GM12878 (cell line): ENCODE measurements at regions not wholly inside any gene's neighbourhood (a gene's known extent, or its start where the extent isn't known, plus 50 kb on each side); places are given as distances from the start of the nearest gene placed in this dataset.

Experiments used
- EZH2 ChIP-seq: IDR thresholded peaks from 2 replicates; pipeline ENCODE4 v1.6.1; 2012; ENCODE audit warnings: low read depth, mild to moderate bottlenecking, control low read depth, inconsistent platforms, low read length, borderline replicate concordance; ENCODE audit not compliant: control insufficient read depth
- POLR2A ChIP-seq: IDR thresholded peaks from 2 replicates; pipeline ENCODE4 v1.6.1; 2011; ENCODE audit warnings: low read depth, mild to moderate bottlenecking, low read length
- TCF12 ChIP-seq: IDR thresholded peaks from 2 replicates; pipeline ENCODE4 v1.6.1; 2011; ENCODE audit warnings: low read depth, mild to moderate bottlenecking, low read length
- TF ChIP-seq, protein P1 (sequence below), 3 experiments: IDR thresholded peaks in 2 of 3; conservative IDR thresholded peaks in 1 of 3; 2 replicates each; pipeline ENCODE4 v1.5.1; 2011; ENCODE audit warnings: low read depth in 3 of 3, low read length in 3 of 3, mild to moderate bottlenecking in 3 of 3, control low read depth in 2 of 3, moderate library complexity in 2 of 3, inconsistent platforms in 1 of 3, mixed read lengths in 1 of 3; ENCODE audit not compliant: control insufficient read depth in 2 of 3, insufficient read depth in 1 of 3; ENCODE audit errors: extremely low read depth in 1 of 3
- TF ChIP-seq, protein P2 (sequence below): IDR thresholded peaks from 2 replicates; pipeline ENCODE4 v1.6.1; 2011; ENCODE audit warnings: low read depth, mild to moderate bottlenecking, low read length, moderate library complexity, borderline replicate concordance; ENCODE audit errors: extremely low read depth

DNA sequence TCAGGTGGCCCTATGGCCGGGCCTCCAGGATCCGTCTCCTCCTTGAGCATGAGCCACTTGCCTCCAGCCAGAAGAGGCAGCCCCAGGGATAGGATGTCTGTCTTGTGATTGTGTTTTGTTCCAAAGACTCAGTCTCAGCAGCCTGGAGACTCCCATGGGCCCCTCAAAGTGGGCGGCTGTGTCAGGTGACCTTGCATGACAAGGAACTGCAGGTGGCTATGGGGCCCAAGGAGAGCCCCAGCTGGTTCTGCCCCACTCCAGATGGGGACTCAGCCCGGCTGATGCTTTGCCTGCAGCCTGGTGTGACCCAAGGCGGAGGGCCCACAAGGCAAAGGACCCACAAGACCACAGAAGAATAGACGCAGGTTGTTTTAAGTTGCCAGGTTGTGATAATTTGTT, 284.3 kb upstream of the IRX4 start:
- TF ChIP-seq, protein P1, sequence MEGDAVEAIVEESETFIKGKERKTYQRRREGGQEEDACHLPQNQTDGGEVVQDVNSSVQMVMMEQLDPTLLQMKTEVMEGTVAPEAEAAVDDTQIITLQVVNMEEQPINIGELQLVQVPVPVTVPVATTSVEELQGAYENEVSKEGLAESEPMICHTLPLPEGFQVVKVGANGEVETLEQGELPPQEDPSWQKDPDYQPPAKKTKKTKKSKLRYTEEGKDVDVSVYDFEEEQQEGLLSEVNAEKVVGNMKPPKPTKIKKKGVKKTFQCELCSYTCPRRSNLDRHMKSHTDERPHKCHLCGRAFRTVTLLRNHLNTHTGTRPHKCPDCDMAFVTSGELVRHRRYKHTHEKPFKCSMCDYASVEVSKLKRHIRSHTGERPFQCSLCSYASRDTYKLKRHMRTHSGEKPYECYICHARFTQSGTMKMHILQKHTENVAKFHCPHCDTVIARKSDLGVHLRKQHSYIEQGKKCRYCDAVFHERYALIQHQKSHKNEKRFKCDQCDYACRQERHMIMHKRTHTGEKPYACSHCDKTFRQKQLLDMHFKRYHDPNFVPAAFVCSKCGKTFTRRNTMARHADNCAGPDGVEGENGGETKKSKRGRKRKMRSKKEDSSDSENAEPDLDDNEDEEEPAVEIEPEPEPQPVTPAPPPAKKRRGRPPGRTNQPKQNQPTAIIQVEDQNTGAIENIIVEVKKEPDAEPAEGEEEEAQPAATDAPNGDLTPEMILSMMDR (IDR thresholded peaks at IDR 0.05 in 2 of 3, conservative IDR thresholded peaks at IDR 0.05 in 1 of 3; ENCODE audit: control insufficient read depth in 2 of 3, extremely low read depth in 1 of 3, insufficient read depth in 1 of 3, low read depth in 3 of 3, low read length in 3 of 3) = no peak
- TF ChIP-seq TCF12 (no peak), POLR2A (no peak), EZH2 (no peak)
- TF ChIP-seq, protein P2, sequence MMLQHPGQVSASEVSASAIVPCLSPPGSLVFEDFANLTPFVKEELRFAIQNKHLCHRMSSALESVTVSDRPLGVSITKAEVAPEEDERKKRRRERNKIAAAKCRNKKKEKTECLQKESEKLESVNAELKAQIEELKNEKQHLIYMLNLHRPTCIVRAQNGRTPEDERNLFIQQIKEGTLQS = no peak
